GM18520 (cell line): ENCODE measurements at regions not wholly inside any gene's neighbourhood (a gene's known extent, or its start where the extent isn't known, plus 50 kb on each side); places are given as distances from the start of the nearest gene placed in this dataset.

Experiments
- ATAC-seq: cut with Tn5 transposase; IDR thresholded peaks from one replicate; pipeline ENCODE4 v1.9.1; 2021; ENCODE audit not compliant: unreplicated experiment

DNA sequence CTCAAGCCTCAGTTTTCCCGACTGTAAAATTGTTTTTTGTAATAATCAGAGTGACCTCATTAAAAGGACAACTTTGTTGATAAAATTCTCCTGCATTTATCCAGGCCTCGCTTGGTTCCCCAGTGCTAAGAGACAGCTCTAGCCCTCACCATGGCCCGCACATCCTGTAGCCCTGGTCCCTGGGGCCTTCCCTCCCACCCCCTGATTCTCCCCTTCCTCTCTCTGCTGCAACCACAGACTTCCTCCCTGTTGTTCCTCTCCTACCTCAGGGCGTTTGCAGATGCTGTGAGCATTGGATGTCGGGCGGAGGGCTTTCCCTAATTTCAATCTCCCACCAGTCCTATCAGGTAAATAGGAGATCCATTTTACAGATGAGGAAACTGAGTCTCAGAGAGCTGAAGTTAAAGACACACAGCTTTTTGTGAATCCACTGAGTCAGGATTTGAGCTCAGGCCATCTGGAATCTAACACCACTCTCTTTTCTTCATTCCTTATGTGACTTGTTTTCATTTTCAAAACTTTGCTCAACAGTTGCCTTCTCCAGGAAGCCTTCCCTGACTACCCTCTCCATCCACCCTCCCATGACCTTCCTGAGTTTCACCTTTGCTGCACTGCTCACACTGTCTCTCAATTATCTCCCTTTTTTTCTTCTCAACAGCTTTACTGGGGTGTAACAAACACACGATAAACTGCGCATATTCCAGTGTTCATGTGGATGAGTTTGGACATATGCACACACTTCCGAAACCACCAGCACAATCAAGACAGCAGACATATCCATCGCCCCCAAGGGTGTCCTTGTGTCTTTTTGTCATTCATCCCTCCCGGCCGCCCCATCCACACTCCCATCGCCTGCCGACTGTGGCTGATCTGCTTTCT, 107.1 kb downstream of the CEBPB start:
- no peak for ATAC-seq

- ATAC-seq, result no peak
These were observed 108.1 kb downstream of the CEBPB start for GRCh38 chr20:50298554-50299324.

DNA sequence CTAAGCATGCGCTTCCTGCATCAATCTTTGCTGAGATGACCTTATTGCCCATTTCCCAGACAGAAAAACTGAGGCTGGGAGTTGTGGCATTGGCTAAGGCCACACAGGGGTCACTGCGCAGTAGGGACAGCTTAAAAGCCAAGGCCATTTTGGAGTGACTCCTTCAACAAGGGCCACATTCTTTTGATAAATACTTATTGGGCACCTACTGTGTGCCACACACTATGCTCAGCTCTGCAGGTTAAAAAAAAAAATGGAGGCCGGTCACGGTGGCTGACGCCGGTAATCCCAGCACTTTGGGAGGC, 108.6 kb downstream of the CEBPB start:
- ATAC-seq, result no peak

GRCh38 chr20:50301165-50301564, 110.5 kb downstream of the CEBPB start:
- ATAC-seq, result no peak

DNA sequence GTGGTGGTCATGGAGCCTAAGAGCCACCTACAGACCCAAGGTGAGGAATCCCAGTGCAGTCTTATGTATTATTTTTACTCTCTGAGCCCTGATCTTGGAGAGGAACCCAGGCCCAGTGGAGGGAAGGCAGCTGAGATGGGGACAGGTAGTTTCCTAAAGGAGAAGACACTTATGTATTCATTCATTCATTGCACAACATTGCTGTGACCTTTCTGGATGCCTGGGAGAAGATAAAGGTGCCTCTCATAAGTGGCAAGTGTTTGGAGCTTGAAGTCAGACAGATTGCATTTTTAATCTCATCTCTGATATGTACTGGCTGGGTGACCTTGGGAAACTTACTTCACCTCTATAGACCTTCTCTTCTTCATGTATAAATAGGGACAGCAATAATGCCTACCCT, 111.1 kb downstream of the CEBPB start:
- ATAC-seq, result no peak

DNA sequence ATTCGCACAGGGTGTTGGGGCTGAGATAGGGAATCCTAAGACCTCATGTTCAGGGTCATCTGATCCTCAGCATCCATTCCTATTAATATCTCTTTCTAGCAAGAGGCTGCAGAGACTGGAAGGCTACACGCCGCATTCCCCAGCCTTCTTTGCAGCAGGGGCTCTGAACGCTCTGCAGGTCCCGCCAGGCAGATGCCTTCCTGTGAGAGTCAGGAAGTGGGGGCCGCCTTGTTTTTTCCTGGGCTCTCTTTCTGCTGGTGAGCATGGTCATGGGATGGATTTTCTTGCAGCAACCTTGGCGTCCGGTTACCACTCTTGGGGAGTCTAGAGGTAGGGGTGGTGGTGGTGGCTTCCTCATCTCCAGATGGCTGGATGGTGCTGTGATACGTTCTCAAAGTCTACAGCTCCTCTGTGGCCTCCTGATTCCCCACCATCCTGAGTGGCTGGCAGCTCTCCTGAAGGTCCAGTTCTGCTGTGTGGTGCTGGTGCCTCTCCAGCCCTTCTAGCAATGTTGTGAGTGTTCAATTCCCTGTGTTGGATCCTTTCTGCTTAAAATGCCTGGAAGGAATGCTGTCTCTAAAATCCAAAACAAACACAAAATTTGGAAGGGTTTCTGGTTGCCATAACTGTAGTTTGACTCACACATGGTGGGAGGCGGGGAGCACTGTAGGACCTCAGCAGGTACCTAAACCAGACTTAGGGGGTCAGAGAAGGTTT, 111.9 kb downstream of the CEBPB start:
- ATAC-seq, result no peak

DNA sequence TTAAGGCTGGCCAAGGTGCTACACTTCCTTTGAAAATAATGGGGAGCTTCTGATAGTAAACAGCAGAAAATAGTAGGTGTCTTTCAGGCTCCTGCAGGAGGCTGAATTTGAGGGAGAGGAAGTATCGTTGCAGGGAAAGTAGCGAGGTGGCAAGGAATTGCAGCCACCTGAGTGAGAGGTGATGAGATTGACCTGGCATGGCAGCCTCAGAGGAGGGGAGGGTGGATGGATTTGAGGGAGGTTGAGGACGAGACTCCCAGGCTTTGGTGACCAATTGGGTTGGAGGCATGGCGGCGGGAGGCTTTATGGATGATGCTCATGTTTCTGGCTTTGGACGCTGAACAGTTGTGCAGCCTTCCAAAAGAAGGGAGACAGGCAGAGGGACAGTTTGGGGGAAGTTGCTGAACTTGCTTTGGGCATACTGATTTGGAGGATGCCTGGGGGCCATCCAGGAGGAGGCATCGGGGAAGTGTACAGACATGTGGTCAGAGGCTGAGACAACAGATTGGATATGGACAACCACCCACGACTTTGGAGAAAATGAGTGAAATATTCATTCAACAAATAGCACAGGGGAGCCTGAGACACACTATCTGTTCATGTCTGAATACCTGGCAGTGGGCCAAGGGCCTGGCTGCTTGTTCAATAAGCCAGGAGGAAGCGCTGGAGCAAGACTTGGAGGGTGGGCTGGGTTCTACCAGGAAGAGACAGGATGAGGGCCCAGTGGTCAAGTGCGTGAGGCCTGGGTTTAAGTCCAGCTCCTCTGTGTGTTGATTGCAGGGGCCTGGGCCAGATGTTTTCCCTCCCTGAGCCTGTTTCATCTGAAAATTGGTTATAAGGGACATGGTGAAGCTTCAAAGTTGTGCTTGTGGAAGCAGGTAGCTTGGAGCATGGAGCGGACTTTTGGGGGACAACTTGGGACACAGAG, 113.2 kb downstream of the CEBPB start:
- ATAC-seq, result no peak

- no peak for ATAC-seq
These were observed 113.8 kb downstream of the CEBPB start for GRCh38 chr20:50304501-50304856.

DNA sequence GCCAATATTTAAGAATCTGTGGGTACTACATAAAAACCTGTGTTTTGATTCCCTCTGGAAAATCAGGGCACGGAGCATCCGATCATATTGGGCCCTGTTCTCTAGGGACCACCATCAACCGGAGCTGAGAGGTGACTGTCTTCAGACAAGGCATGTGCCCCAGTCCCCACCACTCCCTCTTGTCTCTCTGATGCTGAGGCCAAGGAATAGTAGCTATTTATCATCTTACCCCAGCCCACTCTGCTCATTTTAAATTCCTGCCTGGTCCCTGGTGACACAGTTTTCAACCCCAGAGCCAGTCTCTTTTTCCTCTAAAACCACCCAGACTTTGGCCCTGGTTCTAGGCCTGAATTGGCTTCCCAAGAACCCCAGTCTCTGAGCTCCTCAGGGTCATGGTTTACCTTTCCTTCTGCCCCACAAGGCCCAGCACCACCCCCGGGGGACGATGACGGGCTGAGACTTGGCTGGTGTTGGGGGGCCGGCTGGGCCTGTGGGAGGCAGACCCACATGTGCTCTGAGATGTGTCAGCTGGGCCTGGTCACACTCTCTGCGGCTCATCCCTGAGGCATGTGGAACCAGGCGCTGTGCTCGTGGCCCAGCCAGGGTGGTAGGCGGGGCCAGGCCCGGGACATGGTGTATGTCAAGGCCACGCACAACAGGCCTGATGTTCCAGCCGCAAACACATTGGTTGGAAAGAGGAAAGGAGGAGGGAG, 114.4 kb downstream of the CEBPB start:
- no peak for ATAC-seq

GRCh38 chr20:50305636-50306477, 115.2 kb downstream of the CEBPB start:
- ATAC-seq, result no peak

GRCh38 chr20:50306478-50307423, 116.1 kb downstream of the CEBPB start:
- no peak for ATAC-seq

GRCh38 chr20:50308166-50308512, 117.5 kb downstream of the CEBPB start:
- ATAC-seq, result no peak

DNA sequence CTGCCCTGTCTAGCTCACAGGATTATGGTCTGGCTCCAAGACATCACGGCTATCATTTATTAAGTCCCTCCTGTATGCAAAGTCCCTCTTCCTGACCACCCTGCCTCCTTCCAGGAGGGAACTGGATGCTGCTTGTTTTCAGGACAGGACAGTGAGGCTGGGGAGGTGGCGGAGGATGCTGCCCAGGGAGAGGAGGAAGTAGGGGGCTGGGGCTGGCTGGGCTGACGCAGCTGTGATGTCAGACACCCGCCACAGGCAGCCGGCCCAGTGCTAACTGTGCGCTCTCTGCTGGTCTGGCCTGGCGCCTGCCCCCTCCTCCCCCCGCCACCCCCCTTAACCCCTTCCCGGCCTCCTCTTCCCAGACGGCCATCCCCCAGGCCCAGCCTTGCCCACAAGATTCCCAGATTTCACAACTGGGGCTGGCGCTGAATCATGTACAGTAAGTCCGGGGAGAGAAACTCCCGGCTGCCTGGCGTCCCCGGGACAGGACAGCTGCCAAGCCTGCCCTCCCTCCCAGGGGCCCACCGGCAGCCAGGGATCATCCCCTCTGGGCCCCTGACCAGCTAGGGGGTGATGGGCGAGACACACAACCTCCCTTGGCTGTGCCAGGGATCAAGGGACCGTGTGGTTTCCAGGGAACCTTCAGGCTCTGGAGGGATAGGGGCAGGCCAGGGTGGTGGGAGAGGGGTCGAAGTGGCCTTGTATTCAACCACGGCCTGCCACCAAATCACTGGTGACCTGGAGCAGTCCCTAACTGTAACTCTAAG, 118.1 kb downstream of the CEBPB start:
- no peak for ATAC-seq

DNA sequence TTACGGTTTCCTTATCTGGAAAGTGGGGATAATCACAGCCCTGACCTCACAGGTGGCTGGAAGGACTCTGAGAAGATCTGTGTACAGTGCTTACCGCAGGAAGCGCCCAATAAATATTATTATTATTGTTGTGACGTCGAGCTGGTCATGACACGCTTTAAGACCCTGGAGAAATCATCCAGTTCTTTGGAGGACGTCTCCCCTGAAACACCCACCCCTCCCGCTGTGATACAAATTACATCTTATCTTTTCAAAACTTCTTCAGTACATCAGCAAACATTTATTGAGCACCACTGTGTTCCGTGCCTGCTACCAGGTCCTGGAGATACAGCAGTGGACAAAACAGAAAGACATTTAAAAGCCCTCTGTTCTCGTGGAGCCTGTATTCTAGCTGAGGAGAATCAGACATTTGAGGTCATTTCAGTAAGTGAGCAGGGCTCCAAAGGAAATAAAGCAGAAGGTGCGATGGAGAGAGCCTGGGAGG, 118.7 kb downstream of the CEBPB start:
- ATAC-seq, result no peak

DNA sequence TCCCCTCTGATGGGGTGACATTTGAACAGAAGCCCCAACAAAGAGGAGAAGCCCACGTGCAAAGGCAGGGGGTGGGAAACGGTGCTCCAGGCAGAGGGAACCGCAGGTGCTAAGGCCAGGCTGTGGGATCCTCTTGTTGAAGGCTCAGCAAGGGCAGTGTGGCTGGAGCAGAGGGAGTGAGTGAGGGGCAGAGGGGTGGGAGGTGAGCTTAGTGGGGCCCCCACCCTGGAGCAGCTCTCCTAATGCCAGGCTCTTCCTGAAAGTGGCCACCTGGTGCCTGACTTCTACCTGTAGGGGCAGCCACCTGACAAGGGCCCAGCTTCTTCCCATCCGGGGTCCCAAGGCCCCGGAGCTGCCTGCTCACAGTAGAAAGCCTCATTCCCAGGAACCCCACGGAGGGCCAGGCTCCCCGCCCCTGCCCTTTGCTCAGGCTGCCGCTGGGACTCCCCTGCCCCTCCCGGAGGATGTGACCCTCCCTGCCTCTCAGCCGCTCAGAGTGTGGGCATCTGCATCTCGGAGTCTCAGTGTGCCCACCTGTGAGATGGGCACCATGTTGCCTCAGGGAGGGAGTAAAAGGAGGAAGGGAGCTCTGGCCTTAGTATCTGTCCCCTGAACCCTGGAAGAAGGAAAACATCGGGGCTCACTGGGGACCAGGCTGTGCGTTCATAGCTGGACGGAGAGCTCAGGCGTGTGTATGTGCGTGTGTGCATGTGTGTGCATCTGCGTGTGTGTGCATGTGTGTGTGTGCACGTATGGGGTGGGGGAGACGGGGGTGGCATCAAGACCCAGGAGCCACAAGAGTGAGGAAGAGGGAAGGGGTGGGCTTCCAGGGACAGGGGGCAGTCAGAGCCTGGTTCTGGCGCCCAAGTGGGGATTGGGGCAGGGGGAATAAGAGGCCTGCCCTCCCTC, 119.4 kb downstream of the CEBPB start:
- ATAC-seq, result no peak

DNA sequence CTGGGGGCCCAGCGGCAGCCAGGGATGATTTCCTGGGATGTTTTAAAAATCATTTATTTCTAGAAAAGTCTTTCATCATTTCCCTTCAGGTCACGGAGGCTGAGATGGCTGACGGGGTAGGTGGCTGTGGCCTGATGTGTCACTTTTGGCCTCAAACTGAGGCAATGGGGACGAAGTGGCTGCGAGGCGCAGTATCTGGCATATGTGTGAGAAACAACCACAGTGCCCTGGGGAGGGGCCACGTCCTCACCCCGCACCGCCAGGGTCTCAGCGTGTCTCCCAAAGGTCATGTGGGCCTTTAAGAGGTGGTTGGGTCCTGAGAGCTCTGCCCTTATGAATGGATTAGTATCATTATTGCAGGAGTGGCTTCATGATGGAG, 120.0 kb downstream of the CEBPB start:
- ATAC-seq, result no peak
